Natural killer cell (primary cell): ENCODE measurements at regions not wholly inside any gene's neighbourhood (a gene's known extent, or its start where the extent isn't known, plus 50 kb on each side); places are given as distances from the start of the nearest gene placed in this dataset.

Experiments
- ATAC-seq, 3 donors: fragments of 150-1000 bp in 2 of 3; fragments of 200-7000 bp in 1 of 3; cut with Tn5 transposase; 1 replicate in 1 of 3; 2 replicates in 2 of 3; pipeline ENCODE4 v1.10.0; 2021; ENCODE audit warnings: mild to moderate bottlenecking in 2 of 3, moderate library complexity in 2 of 3
- DNase-seq, 2 donors: peaks; one replicate each; pipeline versions ENCODE4 v3.0.0 to v3.0.0-alpha.2; 2013 to 2021; ENCODE audit warnings: mixed read lengths in 1 of 2
- H3K27ac ChIP-seq: one replicate; pipeline ENCODE4 v1.5.1; 2013; ENCODE audit warnings: mild to moderate bottlenecking, low read length
- H3K27me3 ChIP-seq: one replicate; pipeline ENCODE4 v1.6.1; 2013; ENCODE audit warnings: low read length; ENCODE audit not compliant: control insufficient read depth, insufficient read depth
- H3K36me3 ChIP-seq: one replicate; pipeline ENCODE4 v1.6.1; 2013; ENCODE audit warnings: low read length; ENCODE audit not compliant: control insufficient read depth, insufficient read depth
- H3K4me1 ChIP-seq: one replicate; pipeline ENCODE4 v1.6.1; 2013; ENCODE audit warnings: low read length; ENCODE audit not compliant: control insufficient read depth, insufficient read depth
- H3K4me3 ChIP-seq: one replicate; pipeline ENCODE4 v1.5.1; 2013; ENCODE audit warnings: low read length
- H3K9me3 ChIP-seq: one replicate; pipeline ENCODE4 v1.6.1; 2013; ENCODE audit warnings: low read length; ENCODE audit not compliant: control insufficient read depth, insufficient read depth
- H3K27ac Mint-ChIP-seq, 2 donors: one replicate each; pipeline ENCODE4 v1.8.0; 2022; ENCODE audit warnings: mild to moderate bottlenecking in 2 of 2, mixed read lengths in 2 of 2, moderate library complexity in 1 of 2
- H3K27me3 Mint-ChIP-seq, 2 donors: one replicate each; pipeline ENCODE4 v1.8.0; 2022; ENCODE audit warnings: low read depth in 2 of 2, mixed read lengths in 2 of 2
- H3K36me3 Mint-ChIP-seq: one replicate; pipeline ENCODE4 v1.8.0; 2022; ENCODE audit warnings: mixed read lengths
- H3K4me1 Mint-ChIP-seq, 2 donors: one replicate each; pipeline ENCODE4 v1.8.0; 2022; ENCODE audit warnings: mixed read lengths in 2 of 2
- H3K4me3 Mint-ChIP-seq: one replicate; pipeline ENCODE4 v1.8.0; 2022; ENCODE audit warnings: mild to moderate bottlenecking, moderate library complexity, mixed read lengths
- H3K9me3 Mint-ChIP-seq, 2 donors: one replicate each; pipeline ENCODE4 v1.8.0; 2022; ENCODE audit warnings: mixed read lengths in 2 of 2
- CTCF ChIP-seq: fragments of 200-600 bp; IDR thresholded peaks from one replicate; pipeline ENCODE4 v1.8.0; 2022; ENCODE audit warnings: antibody characterized with exemption
- WGBS: methylation state at CpG from one replicate; pipeline ENCODE4 v1.1.7; 2013; ENCODE audit warnings: missing lambda C conversion rate; ENCODE audit not compliant: insufficient coverage; 5-methylcytosine and 5-hydroxymethylcytosine counted together
- intact Hi-C: fragments of 100-400 bp; cut with micrococcal nuclease; formaldehyde crosslinking; loops from one replicate; pipeline ENCODE4 v1.14.2; 2022

- 88% methylated on average over 1 of the region's 2 CpGs for WGBS
- no peak for TF ChIP-seq CTCF
- no peak for ATAC-seq
These were observed 242.9 kb upstream of the ZNF462 start for GRCh38 chr9:106620081-106620480.

GRCh38 chr9:106620866-106621265 lies 242.1 kb upstream of the ZNF462 start:
- Mint-ChIP-seq H3K4me1 (no peaks in the 10 kb centered on the region), H3K27ac (no peak overlapping the region), H3K36me3 (no peaks in the 10 kb centered on the region), H3K4me3 (no peak overlapping the region), H3K27me3 (no peaks in the 10 kb centered on the region), H3K9me3 (no peaks in the 10 kb centered on the region)
- DNase-seq (no peak), ATAC-seq (no peak)
- intact Hi-C loops = no loop called here
- Histone ChIP-seq H3K4me1 (no peaks in the 10 kb centered on the region), H3K36me3 (no peaks in the 10 kb centered on the region), H3K4me3 (no peak overlapping the region), H3K27me3 (no peaks in the 10 kb centered on the region), H3K9me3 (no peaks in the 10 kb centered on the region), H3K27ac (no peak overlapping the region)
- 78% methylated on average over 2 of the region's 4 CpGs for WGBS
- TF ChIP-seq CTCF = no peak

More at GRCh38 chr9:106620081-106620480, 242.9 kb upstream of the ZNF462 start:
- intact Hi-C loops = no loop called here
- DNase-seq = no peak
- no peak overlapping the region for H3K4me3 Mint-ChIP-seq
- no peaks in the 10 kb centered on the region for H3K36me3 Mint-ChIP-seq
- H3K36me3 ChIP-seq = no peaks in the 10 kb centered on the region
- no peaks in the 10 kb centered on the region for H3K4me1 Mint-ChIP-seq
- no peaks in the 10 kb centered on the region for H3K4me1 ChIP-seq
- H3K9me3 ChIP-seq = no peaks in the 10 kb centered on the region
- no peaks in the 10 kb centered on the region for H3K9me3 Mint-ChIP-seq
- H3K27ac Mint-ChIP-seq = no peak overlapping the region
- H3K27me3 ChIP-seq = no peaks in the 10 kb centered on the region
- no peaks in the 10 kb centered on the region for H3K27me3 Mint-ChIP-seq
- no peak overlapping the region for H3K27ac ChIP-seq
- H3K4me3 ChIP-seq = no peak overlapping the region

GRCh38 chr9:106621313-106622163 lies 241.4 kb upstream of the ZNF462 start:
- H3K36me3 Mint-ChIP-seq = no peaks in the 10 kb centered on the region

More at GRCh38 chr9:106621313-106622163, 241.4 kb upstream of the ZNF462 start:
- no peaks in the 10 kb centered on the region for H3K27me3 ChIP-seq
- Mint-ChIP-seq H3K27me3 (no peaks in the 10 kb centered on the region), H3K4me3 (no peak overlapping the region), H3K9me3 (no peaks in the 10 kb centered on the region), H3K4me1 (no peaks in the 10 kb centered on the region), H3K27ac (no peak overlapping the region)
- 90% methylated on average over 13 of the region's 14 CpGs for WGBS
- no peak for TF ChIP-seq CTCF
- ATAC-seq (no peak), DNase-seq (no peak)
- H3K4me1 ChIP-seq = no peaks in the 10 kb centered on the region
- intact Hi-C loops = no loop called here
- no peak overlapping the region for H3K4me3 ChIP-seq
- H3K27ac ChIP-seq = no peak overlapping the region
- H3K9me3 ChIP-seq = no peaks in the 10 kb centered on the region
- no peaks in the 10 kb centered on the region for H3K36me3 ChIP-seq
